ENCODE measurements at regions not wholly inside any gene's neighbourhood (a gene's known extent, or its start where the extent isn't known, plus 50 kb on each side); places are given as distances from the start of the nearest gene placed in this dataset.

DNA sequence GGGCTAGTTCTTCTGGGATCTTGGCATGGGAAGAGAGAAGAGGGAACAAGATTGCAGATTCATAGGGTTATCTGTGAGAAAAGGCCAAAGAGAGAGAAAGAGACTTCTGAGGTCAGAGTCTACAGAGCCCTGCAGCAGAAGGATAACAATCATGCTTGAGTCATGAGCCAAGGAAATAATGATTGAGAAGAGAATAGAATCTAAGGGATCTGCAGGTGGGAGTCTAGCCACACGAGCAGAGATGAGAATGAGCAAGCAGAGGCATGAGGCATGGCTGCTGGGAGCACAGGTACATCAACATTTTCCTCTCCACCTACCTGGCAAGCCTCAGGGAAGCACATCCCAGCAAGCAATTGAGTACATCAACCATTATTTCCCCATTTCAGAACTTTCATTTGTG lies 303.7 kb downstream of the LRIG3 start:
- TF ChIP-seq POLR2A (IDR thresholded peaks at IDR 0.05; ENCODE audit: low read length) = no peak
- TF ChIP-seq GATA1 (IDR thresholded peaks at IDR 0.05; ENCODE audit: low read depth, low read length) = no peak

All from erythroblast (primary cell).